ENCODE measurements at regions not wholly inside any gene's neighbourhood (a gene's known extent, or its start where the extent isn't known, plus 50 kb on each side); places are given as distances from the start of the nearest gene placed in this dataset.

GRCh38 chr7:19296617-19297016 is 151.4 kb upstream of the FERD3L start:
- Histone ChIP-seq H3K14ac (ENCODE audit: low read length) (no peak overlapping the region), H3K18ac (ENCODE audit: low read length) (no peak overlapping the region), H4K8ac (ENCODE audit: low read depth, low read length) (no peak overlapping the region), H3K4me3 (ENCODE audit: low read depth, low read length) (no peak overlapping the region), H2AFZ (ENCODE audit: insufficient read depth, low read length, poor library complexity) (no peak overlapping the region), H3K27me3 (ENCODE audit: insufficient read depth, low read length) (no peaks in the 10 kb centered on the region), H4K12ac (ENCODE audit: low read depth, low read length) (no peak overlapping the region), H3K4me1 (ENCODE audit: control insufficient read depth in 1 of 2, insufficient read depth in 2 of 2, low read length in 2 of 2) (no peaks in the 10 kb centered on the region), H3K79me2 (ENCODE audit: control insufficient read depth, insufficient read depth, low read length, poor library complexity) (no peaks in the 10 kb centered on the region), H3K9me3 (ENCODE audit: insufficient read depth, low read depth, low read length) (no peaks in the 10 kb centered on the region), H2AK5ac (ENCODE audit: low read length) (no peak overlapping the region), H4K91ac (ENCODE audit: low read depth, low read length) (no peak overlapping the region), H3K4me2 (ENCODE audit: low read length) (no peak overlapping the region), H3K23ac (ENCODE audit: low read length) (no peak overlapping the region), H2BK12ac (ENCODE audit: low read length) (no peak overlapping the region), H2BK5ac (ENCODE audit: low read depth, low read length, poor library complexity) (no peak overlapping the region), H3K27ac (ENCODE audit: low read depth, low read length) (no peak overlapping the region), H3K9ac (ENCODE audit: low read length) (no peak overlapping the region), H3K36me3 (ENCODE audit: control insufficient read depth in 1 of 2, insufficient read depth in 2 of 2, low read length in 2 of 2) (no peaks in the 10 kb centered on the region), H2BK120ac (ENCODE audit: insufficient read depth, low read length, poor library complexity) (no peak overlapping the region), H3K4ac (ENCODE audit: low read depth, low read length) (no peak overlapping the region), H3K79me1 (ENCODE audit: low read length) (no peaks in the 10 kb centered on the region)
- no CpG with 5 or more reads among the region's 2 CpGs for WGBS (ENCODE audit: extremely low coverage, insufficient coverage, insufficient read length)
- no peak for DNase-seq

GRCh38 chr7:19295376-19295775 is 150.2 kb upstream of the FERD3L start:
- no peak for DNase-seq
- Histone ChIP-seq H3K9me3 (ENCODE audit: insufficient read depth, low read depth, low read length) (no peaks in the 10 kb centered on the region), H2AFZ (ENCODE audit: insufficient read depth, low read length, poor library complexity) (no peak overlapping the region), H2BK12ac (ENCODE audit: low read length) (no peak overlapping the region), H3K9ac (ENCODE audit: low read length) (no peak overlapping the region), H3K4me3 (ENCODE audit: low read depth, low read length) (no peak overlapping the region), H3K36me3 (ENCODE audit: control insufficient read depth in 1 of 2, insufficient read depth in 2 of 2, low read length in 2 of 2) (no peaks in the 10 kb centered on the region), H3K79me2 (ENCODE audit: control insufficient read depth, insufficient read depth, low read length, poor library complexity) (no peaks in the 10 kb centered on the region), H3K79me1 (ENCODE audit: low read length) (no peaks in the 10 kb centered on the region), H4K91ac (ENCODE audit: low read depth, low read length) (no peak overlapping the region), H3K4me2 (ENCODE audit: low read length) (no peak overlapping the region), H2BK120ac (ENCODE audit: insufficient read depth, low read length, poor library complexity) (no peak overlapping the region), H2AK5ac (ENCODE audit: low read length) (no peak overlapping the region), H3K23ac (ENCODE audit: low read length) (no peak overlapping the region), H2BK5ac (ENCODE audit: low read depth, low read length, poor library complexity) (no peak overlapping the region), H4K8ac (ENCODE audit: low read depth, low read length) (no peak overlapping the region), H3K4ac (ENCODE audit: low read depth, low read length) (no peak overlapping the region), H3K27me3 (ENCODE audit: insufficient read depth, low read length) (no peaks in the 10 kb centered on the region), H4K12ac (ENCODE audit: low read depth, low read length) (no peak overlapping the region), H3K27ac (ENCODE audit: low read depth, low read length) (no peak overlapping the region), H3K14ac (ENCODE audit: low read length) (no peak overlapping the region), H3K4me1 (ENCODE audit: control insufficient read depth in 1 of 2, insufficient read depth in 2 of 2, low read length in 2 of 2) (no peaks in the 10 kb centered on the region), H3K18ac (ENCODE audit: low read length) (no peak overlapping the region)
- WGBS (ENCODE audit: extremely low coverage, insufficient coverage, insufficient read length), result no CpG with 5 or more reads among the region's 5 CpGs

- Histone ChIP-seq H4K91ac (ENCODE audit: low read depth, low read length) (no peak overlapping the region), H2AFZ (ENCODE audit: insufficient read depth, low read length, poor library complexity) (no peak overlapping the region), H3K23ac (ENCODE audit: low read length) (no peak overlapping the region), H3K27ac (ENCODE audit: low read depth, low read length) (no peak overlapping the region), H3K14ac (ENCODE audit: low read length) (no peak overlapping the region), H2AK5ac (ENCODE audit: low read length) (no peak overlapping the region), H3K18ac (ENCODE audit: low read length) (no peak overlapping the region), H3K27me3 (ENCODE audit: insufficient read depth, low read length) (no peaks in the 10 kb centered on the region), H2BK5ac (ENCODE audit: low read depth, low read length, poor library complexity) (no peak overlapping the region), H2BK120ac (ENCODE audit: insufficient read depth, low read length, poor library complexity) (no peak overlapping the region), H3K79me1 (ENCODE audit: low read length) (no peaks in the 10 kb centered on the region), H2BK12ac (ENCODE audit: low read length) (no peak overlapping the region), H3K4me3 (ENCODE audit: low read depth, low read length) (no peak overlapping the region), H4K8ac (ENCODE audit: low read depth, low read length) (no peak overlapping the region), H4K12ac (ENCODE audit: low read depth, low read length) (no peak overlapping the region), H3K9ac (ENCODE audit: low read length) (no peak overlapping the region), H3K36me3 (ENCODE audit: control insufficient read depth in 1 of 2, insufficient read depth in 2 of 2, low read length in 2 of 2) (no peaks in the 10 kb centered on the region), H3K4ac (ENCODE audit: low read depth, low read length) (no peak overlapping the region), H3K4me1 (ENCODE audit: control insufficient read depth in 1 of 2, insufficient read depth in 2 of 2, low read length in 2 of 2) (no peaks in the 10 kb centered on the region), H3K9me3 (ENCODE audit: insufficient read depth, low read depth, low read length) (no peaks in the 10 kb centered on the region), H3K4me2 (ENCODE audit: low read length) (no peak overlapping the region), H3K79me2 (ENCODE audit: control insufficient read depth, insufficient read depth, low read length, poor library complexity) (no peaks in the 10 kb centered on the region)
- DNase-seq, result no peak
- WGBS (ENCODE audit: extremely low coverage, insufficient coverage, insufficient read length), result no CpG with 5 or more reads among the region's 5 CpGs
Observed at GRCh38 chr7:19294619-19295018, 149.4 kb upstream of the FERD3L start.

- WGBS (ENCODE audit: extremely low coverage, insufficient coverage, insufficient read length), result no CpG with 5 or more reads among the region's 3 CpGs
- no peak overlapping the region for H2BK5ac ChIP-seq (ENCODE audit: low read depth, low read length, poor library complexity)
- no peaks in the 10 kb centered on the region for H3K79me1 ChIP-seq (ENCODE audit: low read length)
- no peak overlapping the region for H2AK5ac ChIP-seq (ENCODE audit: low read length)
- H3K9ac ChIP-seq (ENCODE audit: low read length), result no peak overlapping the region
- no peak overlapping the region for H2AFZ ChIP-seq (ENCODE audit: insufficient read depth, low read length, poor library complexity)
- H3K4me2 ChIP-seq (ENCODE audit: low read length), result no peak overlapping the region
- no peak overlapping the region for H3K18ac ChIP-seq (ENCODE audit: low read length)
- H3K4me3 ChIP-seq (ENCODE audit: low read depth, low read length), result no peak overlapping the region
- H2BK120ac ChIP-seq (ENCODE audit: insufficient read depth, low read length, poor library complexity), result no peak overlapping the region
- no peak overlapping the region for H4K12ac ChIP-seq (ENCODE audit: low read depth, low read length)
- no peak overlapping the region for H2BK12ac ChIP-seq (ENCODE audit: low read length)
- no peaks in the 10 kb centered on the region for H3K9me3 ChIP-seq (ENCODE audit: insufficient read depth, low read depth, low read length)
- H3K4ac ChIP-seq (ENCODE audit: low read depth, low read length), result no peak overlapping the region
- no peaks in the 10 kb centered on the region for H3K79me2 ChIP-seq (ENCODE audit: control insufficient read depth, insufficient read depth, low read length, poor library complexity)
- DNase-seq, result no peak
- H3K23ac ChIP-seq (ENCODE audit: low read length), result no peak overlapping the region
- H4K8ac ChIP-seq (ENCODE audit: low read depth, low read length), result no peak overlapping the region
- H3K27ac ChIP-seq (ENCODE audit: low read depth, low read length), result no peak overlapping the region
- no peaks in the 10 kb centered on the region for H3K36me3 ChIP-seq (ENCODE audit: control insufficient read depth in 1 of 2, insufficient read depth in 2 of 2, low read length in 2 of 2)
- H3K14ac ChIP-seq (ENCODE audit: low read length), result no peak overlapping the region
- H3K27me3 ChIP-seq (ENCODE audit: insufficient read depth, low read length), result no peaks in the 10 kb centered on the region
- no peaks in the 10 kb centered on the region for H3K4me1 ChIP-seq (ENCODE audit: control insufficient read depth in 1 of 2, insufficient read depth in 2 of 2, low read length in 2 of 2)
- H4K91ac ChIP-seq (ENCODE audit: low read depth, low read length), result no peak overlapping the region
Observed at GRCh38 chr7:19293431-19293830, 148.2 kb upstream of the FERD3L start.

GRCh38 chr7:19290968-19291367 is 145.7 kb upstream of the FERD3L start:
- Histone ChIP-seq H4K12ac (ENCODE audit: low read depth, low read length) (no peak overlapping the region), H2AK5ac (ENCODE audit: low read length) (no peak overlapping the region), H2AFZ (ENCODE audit: insufficient read depth, low read length, poor library complexity) (no peak overlapping the region), H4K91ac (ENCODE audit: low read depth, low read length) (no peak overlapping the region), H3K79me2 (ENCODE audit: control insufficient read depth, insufficient read depth, low read length, poor library complexity) (no peaks in the 10 kb centered on the region), H3K79me1 (ENCODE audit: low read length) (no peaks in the 10 kb centered on the region), H3K18ac (ENCODE audit: low read length) (no peak overlapping the region), H3K23ac (ENCODE audit: low read length) (no peak overlapping the region), H4K8ac (ENCODE audit: low read depth, low read length) (no peak overlapping the region), H3K27ac (ENCODE audit: low read depth, low read length) (no peak overlapping the region), H3K4me1 (ENCODE audit: control insufficient read depth in 1 of 2, insufficient read depth in 2 of 2, low read length in 2 of 2) (no peaks in the 10 kb centered on the region), H2BK120ac (ENCODE audit: insufficient read depth, low read length, poor library complexity) (no peak overlapping the region), H3K4ac (ENCODE audit: low read depth, low read length) (no peak overlapping the region), H3K9ac (ENCODE audit: low read length) (no peak overlapping the region), H2BK12ac (ENCODE audit: low read length) (no peak overlapping the region), H3K27me3 (ENCODE audit: insufficient read depth, low read length) (no peaks in the 10 kb centered on the region), H3K9me3 (ENCODE audit: insufficient read depth, low read depth, low read length) (no peaks in the 10 kb centered on the region), H2BK5ac (ENCODE audit: low read depth, low read length, poor library complexity) (no peak overlapping the region), H3K4me3 (ENCODE audit: low read depth, low read length) (no peak overlapping the region), H3K4me2 (ENCODE audit: low read length) (no peak overlapping the region), H3K14ac (ENCODE audit: low read length) (no peak overlapping the region), H3K36me3 (ENCODE audit: control insufficient read depth in 1 of 2, insufficient read depth in 2 of 2, low read length in 2 of 2) (no peaks in the 10 kb centered on the region)
- no peak for DNase-seq
